Muscle of arm (tissue), 1 donor: ENCODE measurements at regions not wholly inside any gene's neighbourhood (a gene's known extent, or its start where the extent isn't known, plus 50 kb on each side); places are given as distances from the start of the nearest gene placed in this dataset.
"Not testable (repeated sequence)": the region's sequence is repeated elsewhere in the genome, so short reads cannot be mapped to it uniquely, and the experiment has no call there.

Source experiments
- DNase-seq: peaks from one replicate; pipeline ENCODE4 v3.0.0-alpha.2; 2013

DNA sequence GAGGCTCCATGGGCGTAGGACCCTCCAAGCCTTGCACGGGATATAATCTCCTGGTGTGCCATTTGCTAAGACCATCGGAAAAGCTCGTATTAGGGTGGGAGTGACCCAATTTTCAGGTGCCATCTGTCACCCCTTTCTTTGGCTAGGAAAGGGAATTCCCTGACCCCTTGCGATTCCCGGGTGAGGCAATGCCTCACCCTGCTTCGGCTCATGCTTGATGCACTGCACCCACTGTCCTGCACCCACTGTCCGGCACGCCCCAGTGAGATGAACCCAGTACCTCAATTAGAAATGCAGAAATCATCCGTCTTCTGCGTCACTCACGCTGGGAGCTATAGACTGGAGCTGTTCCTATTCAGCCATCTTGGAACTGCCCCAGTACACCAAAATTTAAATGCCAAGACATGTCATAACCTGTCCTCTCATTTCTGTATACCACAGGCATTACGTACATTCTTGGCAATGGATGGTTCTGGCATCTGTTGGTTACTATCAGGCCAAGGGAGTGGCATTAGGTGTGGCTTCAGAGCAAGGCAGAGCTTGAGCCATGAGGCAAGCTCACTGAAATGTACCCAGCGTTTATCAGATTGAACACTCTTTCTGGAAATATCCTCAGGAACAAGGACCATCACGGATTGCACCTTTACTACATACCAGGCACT, 95.4 kb upstream of the GALNT18 start:
- no peak for DNase-seq

DNA sequence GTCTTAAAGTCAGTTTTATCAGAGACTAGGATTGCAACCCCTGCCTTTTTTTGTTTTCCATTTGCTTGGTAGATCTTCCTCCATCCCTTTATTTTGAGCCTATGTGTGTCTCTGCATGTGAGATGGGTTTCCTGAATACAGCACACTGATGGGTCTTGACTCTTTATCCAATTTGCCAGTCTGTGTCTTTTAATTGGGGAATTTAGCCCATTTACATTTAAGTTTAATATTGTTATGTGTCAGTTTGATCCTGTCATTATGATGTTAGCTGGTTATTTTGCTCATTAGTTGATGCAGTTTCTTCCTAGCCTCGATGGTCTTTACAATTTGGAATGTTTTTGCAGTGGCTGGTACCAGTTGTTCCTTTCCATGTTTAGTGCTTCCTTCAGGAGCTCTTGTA, 93.3 kb upstream of the GALNT18 start:
- not testable (repeated sequence) for DNase-seq

DNA sequence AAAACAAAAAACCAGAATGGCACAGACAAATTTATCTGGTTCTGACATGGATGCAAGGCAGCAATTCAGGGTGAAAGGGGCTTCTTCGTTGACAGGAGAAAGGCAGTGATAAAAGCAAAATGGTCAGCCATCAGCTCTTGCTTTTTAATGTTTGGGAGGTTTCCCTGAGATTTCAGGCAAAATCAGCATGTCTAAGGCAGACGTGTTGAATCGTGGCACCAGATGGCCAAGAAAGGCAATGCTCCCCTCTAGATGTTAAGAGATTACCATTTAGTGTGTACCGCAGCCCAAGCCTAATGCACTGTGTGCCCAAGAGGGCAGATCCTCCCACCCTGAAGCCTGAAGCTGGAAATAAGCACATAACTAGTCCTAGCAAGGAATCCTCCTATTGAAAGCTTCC, 88.8 kb upstream of the GALNT18 start:
- DNase-seq = no peak

DNA sequence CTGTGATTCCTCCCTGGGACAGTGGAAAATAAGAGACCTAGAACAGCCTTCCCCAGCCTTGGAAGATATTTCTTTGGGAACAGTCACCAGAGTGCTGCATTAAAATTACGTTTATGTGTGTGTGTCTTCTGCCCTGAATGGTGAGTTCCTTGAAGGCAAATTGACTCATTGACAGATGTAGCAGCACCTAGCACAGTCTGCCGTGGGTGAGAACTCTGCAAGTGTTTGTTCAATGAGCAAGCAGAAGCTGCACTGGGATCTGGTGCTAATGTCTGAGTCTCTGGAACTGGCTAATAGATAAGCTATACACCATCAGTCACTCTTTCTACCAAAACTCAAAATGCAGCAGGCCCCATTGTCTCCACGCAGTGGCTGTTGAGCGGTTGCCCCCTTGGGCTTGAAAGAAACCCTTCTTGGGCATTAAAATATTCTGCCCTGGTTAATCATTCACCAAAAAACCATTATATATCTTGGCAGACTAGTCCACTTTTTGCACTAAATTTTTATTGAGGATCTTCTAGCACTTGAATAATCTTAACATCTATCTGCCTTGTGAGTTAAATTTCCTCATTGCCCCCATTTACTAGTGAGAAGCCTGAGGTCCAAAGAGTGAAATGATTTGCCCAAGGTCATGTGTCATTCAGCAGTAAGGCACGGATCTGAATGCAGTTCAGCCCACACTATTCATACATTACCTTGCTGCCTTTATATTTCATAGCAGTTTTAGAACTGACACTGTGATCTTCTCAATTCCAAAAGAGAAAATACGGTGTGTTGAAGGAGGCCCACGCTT, 87.8 kb upstream of the GALNT18 start:
- no peak for DNase-seq

DNA sequence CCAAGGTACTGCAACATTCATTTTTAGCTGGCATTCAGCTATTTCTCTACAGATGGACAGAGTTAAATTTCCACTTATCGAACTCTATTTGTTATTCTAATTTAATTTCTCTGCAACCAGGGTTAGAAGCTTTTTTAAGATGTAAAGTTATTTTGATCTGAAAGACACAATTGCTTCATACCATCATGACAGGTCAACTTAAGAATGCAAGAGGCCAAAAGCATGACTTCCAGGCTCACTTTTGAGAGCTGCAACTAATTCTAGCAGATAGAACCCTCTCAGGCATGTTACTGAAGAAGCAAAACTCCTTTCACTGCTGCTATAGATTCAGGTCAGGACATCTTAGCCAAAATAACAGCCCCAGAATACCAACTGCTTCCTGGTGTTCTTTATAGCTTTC, 86.5 kb upstream of the GALNT18 start:
- no peak for DNase-seq

DNA sequence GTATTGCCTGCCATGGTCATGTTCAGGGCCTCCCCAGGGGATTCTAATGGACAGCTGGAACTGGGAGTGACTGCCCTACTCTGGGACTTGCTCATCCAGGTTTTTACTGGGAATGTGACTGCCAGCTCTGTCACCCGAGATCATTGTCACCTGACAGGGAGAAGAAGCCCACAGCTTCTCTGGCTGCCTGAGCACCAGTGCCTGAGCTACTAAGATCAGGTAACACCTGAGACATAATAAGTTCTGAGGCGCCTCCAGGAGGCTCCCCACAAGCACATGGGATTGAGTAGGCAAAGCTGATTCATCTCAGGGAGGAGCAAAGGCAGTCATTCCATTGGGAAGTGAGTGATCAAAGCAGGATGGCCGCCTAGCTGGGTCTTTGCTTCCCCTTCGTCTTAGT, 84.2 kb upstream of the GALNT18 start:
- no peak for DNase-seq

DNA sequence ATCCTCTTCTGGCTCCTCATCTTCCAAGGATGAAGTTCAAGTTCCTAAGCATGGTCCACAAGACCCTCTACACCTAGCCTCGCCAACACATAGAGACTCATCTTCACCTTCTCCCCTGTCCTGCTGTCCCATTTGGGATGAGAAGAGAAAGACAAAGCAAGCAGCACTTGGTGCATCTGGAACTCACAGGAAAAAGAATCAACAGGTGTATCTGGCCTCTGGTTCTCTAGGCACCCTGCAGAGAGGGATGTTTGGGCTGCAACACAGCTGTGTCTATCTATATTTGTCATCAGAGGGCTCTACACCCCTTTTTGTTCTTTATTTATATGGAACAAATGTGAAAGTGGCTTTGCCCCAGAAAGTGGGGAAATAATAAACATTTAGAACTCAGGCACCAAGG, 82.1 kb upstream of the GALNT18 start:
- no peak for DNase-seq

DNA sequence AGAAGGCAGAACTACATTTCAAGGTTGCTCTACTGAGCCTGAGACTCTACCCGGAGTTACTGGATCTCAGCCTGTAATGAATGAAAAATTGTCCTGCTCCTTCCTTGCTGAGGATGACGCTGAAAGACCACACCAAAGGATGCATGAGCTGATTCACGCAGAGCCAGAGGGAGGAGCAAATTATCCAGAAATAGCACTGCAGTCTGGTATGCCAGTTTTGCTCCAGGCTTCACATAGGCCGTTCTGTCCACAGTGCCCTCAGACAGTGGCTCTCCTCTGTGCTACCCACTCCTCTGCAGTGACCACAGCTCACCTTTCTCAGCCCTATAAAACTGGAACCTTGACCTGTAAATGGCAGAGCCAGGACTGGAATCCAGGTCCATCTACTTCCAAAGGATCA, 79.3 kb upstream of the GALNT18 start:
- no peak for DNase-seq

DNA sequence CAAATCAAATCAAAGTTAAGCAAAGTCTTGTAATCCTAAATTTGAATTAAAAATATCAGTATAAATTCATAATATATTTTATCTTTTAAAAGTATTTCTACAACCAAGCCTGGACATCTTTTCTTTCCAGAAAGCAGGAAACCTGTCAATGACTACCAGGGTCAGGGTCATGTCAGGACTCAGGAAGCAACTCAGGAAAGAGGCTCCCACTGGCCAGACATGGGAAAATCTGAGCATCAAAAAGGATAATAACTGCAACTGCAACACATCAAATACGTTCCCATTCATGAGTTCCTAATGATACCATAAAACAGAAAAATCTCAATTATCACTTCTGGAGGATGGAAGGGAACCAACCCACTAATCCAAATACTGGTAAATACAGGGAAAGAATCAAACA, 76.0 kb upstream of the GALNT18 start:
- no peak for DNase-seq

DNA sequence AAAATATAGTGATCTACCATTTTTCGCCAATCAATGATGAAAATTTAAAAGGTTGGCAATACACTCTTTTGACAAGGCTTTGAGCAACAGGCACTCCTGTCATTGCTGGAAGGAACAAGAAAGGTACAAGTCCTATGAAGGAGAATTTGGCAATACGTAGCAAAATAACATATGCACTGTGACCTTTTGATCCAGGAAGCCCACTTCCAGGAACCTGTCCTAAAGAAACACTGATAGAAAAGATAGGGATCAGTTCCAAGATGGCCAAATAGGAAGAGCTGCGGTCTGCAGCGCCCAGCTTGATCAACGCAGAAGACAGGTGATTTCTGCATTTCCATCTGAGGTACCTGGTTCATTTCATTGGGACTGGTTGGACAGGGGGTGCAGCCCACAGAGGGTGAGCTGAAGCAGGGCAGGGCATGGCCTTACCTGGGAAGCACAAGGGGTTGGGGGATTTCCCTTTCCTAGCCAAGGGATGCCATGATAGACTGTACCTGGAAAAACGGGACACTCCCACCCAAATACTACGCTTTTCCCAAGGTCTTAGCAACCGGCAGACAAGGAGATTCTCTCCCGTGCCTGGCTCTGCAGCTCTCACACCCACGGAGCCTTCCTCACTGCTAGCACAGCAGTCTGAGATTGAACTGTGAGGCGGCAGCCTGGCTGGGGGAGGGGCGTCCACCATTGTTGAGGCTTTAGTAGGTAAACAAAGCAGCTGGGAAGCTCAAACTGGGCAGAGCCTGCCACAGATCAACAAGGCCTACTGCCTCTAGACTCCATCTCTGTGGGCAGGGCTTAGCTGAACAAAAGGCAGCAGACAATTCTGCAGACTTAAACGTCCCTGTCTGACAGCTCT, 69.7 kb upstream of the GALNT18 start:
- no peak for DNase-seq

DNA sequence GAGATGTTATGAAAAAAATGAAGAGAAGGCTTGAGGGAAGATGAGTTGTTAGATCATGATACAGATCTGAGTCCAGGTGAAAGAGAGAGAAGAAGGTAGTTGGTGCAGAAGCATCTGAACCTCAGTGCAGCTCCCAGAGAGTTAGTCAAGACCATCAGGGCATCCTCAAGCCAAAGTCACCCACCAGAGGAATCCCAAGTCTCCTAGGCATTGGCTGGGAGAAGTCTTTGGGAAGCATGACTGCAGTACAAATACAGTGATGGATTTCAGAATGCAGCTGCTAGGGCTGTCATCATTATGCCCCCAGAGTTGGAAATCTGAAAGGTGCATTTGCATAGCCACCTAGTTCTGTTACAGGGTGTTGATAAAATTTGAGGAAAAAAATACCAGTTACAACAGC, 59.7 kb upstream of the GALNT18 start:
- DNase-seq = no peak

DNA sequence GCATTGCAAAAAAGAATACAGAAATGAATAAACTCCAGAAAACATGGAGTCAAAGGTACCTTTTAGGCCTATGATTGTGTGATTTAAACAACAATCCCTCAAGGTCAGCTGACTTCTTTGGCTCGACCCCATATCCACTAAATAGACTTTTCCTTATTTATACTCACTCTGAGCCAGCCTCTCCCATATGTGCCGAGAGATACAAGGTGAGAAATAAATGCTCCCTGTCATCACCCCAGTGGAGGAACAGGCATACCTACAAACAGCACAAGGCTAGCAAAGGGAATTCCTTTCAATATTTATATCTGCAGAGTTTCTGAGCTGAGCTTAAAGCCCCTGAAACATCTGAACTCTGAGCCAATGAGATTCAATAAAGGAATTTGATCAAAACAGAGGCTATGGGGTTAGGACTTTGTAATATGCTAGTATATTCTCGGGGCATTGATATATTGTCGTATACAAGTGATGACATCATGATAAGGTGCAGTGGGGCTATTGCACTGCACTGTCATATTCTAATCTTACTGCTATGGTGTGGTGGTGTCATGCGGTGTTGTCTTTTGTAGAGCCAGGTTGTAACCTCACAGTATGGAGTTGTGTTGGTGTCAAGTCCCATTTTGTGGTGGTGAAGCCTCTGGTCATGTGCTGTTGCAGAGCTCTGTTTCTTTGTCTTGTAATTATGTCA, 56.0 kb upstream of the GALNT18 start:
- no peak for DNase-seq

DNA sequence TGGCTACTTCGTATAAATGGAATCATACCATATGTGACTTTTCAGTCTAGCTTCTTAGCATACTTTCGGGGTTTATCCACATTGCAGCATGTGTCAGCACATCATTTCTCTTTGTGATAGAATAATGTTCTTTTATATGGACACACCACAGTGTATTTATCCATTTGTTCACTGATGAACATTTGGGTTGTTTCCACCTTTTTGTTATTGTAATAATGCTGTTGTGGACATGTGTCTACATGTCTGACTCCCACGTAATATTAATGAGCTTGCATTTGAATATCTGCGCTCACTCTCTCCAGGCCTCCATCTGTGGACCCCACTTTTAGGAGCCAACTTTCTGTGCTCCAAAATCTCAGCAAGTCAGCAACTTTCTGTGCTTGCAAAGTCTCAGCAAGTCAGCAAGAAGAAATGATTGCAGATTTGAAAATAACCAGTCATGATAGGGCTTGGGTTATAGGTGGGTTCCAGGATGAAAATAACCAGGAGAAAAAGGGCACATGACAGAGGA, 53.9 kb upstream of the GALNT18 start:
- DNase-seq = no peak

DNA sequence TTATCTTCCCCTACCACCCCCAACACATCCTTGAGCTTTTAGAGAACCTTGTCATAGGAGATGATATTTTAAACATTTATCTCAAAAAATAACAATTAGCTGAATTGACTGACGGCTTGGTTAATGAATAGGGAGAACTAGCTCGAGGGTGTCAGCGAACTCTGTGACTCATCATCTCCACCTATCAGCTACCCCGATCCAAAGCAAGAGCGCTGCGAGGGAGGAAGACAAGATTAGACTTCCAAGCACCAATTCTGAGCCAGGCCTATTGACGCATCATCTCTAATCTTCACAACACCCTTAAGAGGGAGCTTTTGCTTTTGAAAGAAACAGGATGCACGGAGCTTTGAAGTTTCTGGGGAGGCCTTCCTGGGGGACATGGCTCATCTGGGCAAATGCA, 51.0 kb upstream of the GALNT18 start:
- no peak for DNase-seq

DNA sequence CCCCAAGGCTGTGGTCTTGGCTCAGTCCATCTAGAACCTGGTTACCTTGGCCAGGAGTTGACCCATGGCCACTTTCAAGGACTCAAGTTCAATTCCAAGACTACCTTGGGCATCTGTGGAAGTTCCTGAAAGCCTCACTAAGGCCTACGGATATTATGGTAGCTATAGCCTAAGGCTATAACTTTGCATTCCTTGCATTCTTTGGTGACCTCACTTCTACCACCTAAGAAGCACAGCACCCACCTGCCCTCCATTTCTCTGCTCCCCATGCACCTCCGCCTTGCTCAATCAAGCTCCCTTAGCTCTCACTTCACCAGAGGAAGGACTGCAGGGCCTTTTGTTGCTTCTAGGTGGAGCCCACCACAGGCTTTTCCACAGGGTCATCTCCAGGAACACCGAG, 50.3 kb upstream of the GALNT18 start:
- no peak for DNase-seq
